GF-D8 (cell line): ENCODE measurements at regions not wholly inside any gene's neighbourhood (a gene's known extent, or its start where the extent isn't known, plus 50 kb on each side); places are given as distances from the start of the nearest gene placed in this dataset.
"Not testable (repeated sequence)": the region's sequence is repeated elsewhere in the genome, so short reads cannot be mapped to it uniquely, and the experiment has no call there.

Source experiments
- DNase-seq: peaks from one replicate; lab custom pipeline; 2025; lab: John Stamatoyannopoulos, UW

DNA sequence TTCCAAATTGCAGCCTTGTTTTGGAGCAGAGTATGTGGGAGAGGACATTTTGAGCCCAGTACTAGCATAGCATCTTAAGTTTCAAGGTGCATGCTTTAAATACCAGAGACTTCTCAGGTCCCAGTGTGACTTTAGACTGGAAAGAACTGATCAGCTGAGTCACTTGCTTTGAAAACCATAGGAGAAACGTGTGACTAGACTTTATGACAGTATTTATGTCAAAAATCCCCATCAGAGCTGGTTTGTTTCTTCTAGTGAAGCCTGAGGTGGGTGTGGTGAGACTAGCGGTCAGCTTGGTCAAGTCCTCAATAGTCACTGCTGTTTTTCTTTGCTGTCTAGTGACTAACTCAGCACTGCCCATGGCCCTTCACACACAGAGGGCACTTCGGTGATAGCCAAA lies 724.2 kb downstream of the GATA3 start:
- DNase-seq: no peak

DNA sequence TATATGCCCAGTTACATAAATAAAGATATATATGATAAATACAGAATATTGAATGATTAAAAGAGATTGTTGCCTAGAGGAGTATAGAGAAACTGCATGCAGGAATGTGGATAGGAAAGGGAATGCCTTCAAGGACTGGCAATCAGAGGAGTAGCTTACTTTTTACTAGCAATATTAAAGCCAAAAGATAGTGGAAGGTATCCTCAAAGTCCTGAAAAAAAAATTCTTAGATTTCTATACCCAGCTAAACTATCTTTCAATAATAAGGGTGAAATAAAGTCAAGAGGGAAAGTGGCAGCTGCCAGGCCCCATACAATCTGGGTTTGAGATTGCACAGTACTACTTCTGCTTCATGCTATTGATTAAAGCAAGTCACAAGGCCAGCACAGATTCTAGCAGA lies 733.2 kb downstream of the GATA3 start:
- no peak for DNase-seq

DNA sequence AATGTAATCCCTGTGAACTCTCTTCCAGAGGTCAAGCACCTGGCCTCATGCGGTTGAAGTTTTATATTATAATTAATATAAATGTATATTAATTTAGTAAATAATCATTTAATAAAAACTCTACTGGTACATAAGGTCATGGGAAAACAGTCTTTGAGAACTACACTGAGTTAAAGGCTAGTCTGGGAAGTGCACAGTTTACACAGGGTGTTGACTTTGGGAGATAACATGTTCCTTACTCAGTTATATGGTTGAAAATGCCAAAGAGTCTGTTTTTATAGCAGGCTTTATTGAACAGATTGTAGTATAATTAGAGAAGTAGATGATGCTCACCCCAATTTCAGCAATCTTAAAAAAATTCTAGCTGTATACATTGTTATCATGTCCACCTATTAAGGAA lies 735.9 kb downstream of the GATA3 start:
- DNase-seq: no peak

DNA sequence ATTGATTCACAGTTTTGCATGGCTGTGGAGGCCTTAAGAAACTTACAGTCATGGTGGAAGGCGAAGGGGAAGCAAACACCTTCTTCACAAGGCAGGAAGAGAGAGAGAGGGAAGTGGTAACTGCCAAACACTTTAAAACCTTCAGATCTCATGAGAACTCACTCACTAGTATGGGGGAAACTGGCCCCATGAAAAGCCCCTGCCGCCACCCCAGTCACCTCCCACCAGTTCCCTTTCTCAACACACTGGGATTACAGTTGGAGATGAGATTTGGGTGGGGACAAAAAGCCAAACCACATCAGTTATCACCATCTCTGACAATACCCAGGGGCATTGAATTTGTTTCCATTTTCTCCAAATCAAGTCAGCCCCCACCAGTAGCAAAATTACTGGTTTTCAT lies 740.4 kb downstream of the GATA3 start:
- DNase-seq: no peak

DNA sequence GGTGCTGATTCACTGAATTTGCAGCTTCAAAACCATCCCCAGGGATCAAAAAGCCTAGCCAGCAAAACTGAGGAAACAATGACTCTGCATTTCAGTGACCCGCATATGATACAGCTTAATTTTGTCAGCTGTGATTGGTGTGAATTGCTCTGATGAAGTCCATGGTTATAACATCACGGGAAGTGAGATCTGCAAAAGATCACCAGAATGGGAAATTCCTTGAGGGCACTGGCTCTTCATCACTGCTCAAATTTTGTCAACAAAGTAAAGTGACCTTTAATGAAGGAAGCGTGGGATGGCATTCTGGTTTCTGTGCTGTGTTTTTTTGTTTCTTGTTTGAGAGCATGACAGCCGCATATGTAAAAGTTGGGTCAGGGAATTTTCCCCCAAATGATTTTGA lies 745.9 kb downstream of the GATA3 start:
- no peak for DNase-seq

DNA sequence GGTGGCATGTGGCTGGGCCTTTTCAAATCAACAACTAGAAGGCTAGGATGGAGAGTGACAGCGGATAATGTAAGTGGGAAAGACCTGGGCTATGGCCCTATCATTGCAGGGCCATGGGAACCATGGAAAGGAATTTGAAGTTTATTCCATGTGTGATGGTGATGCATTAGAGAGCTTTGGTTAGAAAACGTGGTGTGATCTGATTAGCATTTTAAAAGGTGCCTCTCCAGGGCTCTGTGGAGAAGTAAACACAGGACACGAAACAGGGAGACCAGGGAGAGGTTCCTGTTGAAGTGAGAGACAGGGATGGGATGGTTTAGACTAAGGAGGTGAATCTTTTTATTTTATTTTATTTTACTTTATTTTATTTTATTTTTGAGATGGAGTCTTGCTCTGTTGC lies 749.5 kb downstream of the GATA3 start:
- no peak for DNase-seq

DNA sequence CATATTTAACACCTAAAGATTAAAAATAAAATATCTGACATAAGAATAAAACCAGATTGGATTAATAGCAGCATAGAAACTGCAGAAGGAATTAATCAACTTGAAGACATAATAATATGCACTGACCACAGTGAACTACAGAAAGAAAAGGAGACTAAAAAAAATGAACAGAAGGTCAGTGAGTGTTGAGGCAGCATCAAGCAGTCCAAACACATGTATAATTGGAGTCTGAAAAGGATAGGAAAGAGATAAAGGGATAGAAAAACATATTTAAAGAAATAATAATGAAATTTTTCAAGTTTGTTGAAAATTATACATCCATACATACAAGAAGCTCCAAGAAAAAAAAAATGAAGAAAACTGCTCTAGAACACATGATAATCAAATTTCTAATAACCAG lies 756.2 kb downstream of the GATA3 start:
- DNase-seq: no peak

DNA sequence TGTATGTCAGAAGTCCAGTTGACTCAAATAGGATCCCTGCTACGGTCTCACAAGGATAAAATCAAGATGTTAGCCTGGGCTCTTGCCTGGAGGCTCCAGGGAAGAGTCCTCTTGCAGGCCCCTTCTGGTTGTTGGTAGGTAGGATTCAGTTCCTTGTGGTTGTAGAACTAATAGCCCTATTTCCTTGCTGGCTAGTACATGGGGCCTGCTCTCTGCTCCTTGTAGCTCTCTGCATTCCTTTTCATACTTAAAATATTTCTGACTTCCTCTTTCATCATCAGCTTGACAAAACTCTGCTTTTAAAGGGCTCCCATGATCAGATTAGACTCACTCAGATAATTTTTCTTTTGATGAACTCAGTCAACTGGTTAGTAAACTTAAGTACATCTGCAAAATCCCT lies 756.7 kb downstream of the GATA3 start:
- no peak for DNase-seq

DNA sequence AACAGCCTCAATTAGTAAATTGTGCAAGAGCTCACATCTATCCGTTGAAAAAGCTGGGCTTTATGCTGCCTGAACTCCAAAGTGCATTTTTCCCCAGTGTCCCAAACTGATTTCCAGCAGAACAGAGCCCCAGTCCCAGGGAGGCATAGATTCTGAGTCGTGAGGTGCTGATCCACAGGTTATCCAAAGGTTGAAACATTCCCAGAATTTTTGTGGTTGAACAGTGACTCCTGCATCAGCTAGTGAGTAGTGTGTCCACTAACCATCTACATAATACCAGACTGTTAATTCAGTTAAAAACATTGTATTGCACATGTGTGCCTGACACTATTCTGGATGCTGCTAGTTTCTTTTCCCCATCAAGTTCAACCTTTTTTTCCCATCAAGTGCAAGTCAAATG lies 761.5 kb downstream of the GATA3 start:
- no peak for DNase-seq

DNA sequence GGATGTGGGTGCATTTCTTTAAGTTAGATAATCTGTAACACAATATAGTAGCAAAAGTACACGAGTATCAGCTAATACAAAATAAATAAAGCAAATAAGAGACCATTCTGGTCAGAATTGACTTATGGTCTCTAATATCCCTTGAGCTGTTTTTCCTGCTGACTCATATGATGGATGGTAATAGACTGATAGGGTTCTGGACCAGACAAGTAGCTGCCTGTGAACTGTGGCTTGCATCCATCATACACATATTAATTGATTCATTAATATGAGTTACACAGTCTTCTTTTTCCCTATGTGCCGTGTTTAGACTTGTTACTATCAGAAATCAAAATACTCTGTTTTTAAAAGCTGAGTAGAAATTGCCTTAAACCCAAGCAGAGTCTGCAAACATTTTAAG lies 762.8 kb downstream of the GATA3 start:
- no peak for DNase-seq

DNA sequence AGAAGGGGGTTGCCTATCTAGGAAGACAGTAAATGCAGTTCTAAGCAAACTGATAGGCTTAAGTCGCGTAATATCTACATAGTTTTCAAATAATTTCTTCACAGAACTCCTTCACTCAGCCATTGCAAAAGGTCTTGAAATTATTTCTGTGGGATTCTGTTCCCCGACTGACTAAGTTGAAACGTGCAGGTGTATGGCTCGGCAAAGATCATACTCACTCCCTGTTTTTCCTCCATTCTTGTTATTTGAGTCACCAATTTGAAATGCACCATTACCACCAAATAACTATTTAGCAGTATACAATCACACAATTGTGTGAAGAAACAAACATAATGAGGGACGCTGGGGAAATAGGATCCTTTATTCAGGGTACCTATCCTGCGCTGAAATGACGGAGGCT lies 771.1 kb downstream of the GATA3 start:
- DNase-seq: no peak

DNA sequence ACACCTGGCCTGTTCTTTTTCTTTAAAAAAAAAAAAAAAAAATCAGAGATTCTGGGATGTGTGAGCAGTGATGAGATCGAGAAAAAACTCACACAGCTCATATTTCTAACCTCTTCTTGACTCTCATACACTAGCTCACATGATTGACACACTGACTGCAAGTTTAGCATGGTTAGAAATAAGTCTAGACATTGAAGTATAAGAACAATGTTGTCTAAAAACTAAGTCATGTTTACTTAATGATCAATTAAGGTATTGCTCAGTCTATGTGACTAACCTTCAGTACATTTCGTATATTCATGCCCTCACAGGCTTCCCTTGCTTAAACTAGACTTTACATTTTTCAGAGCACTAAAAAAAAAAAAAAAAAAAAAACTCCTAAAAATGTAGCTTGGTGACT lies 775.1 kb downstream of the GATA3 start:
- no peak for DNase-seq

DNA sequence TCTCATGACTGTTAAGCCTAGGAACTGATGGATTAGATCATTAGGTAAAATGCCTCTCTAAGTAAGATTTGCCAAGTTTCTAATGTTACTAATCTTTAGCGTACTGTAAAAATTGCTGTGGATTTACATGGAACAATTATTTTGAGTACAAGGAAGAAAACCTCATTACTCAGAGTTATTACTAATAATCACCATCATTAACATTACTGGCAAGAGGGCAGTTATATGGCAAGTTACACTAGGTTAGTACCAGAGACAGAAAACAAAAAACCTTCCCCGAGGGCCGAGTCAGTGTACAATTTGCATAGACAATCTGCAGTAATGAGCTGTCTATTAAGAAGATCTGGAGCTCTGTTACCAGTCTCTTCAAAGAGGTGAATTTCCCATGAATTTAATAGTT lies 775.6 kb downstream of the GATA3 start:
- no peak for DNase-seq

DNA sequence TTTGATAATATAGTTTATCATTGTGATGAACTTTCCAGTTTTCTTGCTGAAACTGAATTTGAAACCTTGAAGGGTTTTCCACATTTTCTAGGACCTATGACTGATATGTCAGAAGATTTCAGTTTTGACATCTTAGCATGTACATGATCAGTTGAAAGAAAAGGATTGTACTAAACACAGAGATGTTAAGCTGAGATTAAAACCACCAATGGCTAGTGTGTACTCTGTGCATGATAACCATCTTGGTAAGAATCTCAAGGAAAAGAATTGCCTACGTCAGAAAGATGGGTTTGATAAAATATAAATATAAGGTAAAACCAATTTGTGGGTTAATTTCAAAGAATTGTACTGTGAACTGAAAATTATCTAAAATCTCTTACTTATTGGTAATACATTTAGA lies 776.4 kb downstream of the GATA3 start:
- DNase-seq: no peak

DNA sequence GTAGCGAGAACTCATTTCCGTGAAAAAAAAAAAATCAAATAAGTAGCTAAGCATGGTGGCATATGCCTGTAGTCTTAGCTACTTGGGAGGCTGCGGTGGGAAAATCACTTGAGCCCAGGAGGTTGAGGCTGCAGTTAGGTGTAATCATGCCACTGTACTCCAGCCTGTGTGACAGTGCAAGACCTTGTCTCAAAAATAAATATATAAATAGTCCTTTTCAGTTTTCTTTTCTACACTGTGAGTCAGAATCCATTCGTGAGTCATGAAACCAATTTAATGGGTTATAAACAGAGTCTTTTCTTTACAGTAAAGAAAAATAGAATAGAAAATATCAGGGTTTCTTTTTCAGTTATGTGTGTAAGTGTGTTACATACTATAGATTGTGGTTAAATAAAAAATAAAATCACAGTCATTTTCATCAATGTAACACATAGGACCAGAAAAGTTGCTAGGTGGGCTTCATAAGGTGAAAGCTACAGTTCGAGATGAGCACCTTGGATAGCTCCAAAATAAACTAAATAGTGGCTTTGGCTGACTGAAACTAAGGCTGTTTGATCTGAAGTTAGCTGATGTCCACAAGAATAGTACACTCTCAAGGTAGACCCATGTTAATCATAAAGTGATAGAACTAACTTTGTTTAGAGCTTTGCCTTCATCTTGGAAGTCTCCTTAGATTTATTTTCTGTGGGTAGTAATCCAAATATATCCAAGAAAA lies 781.1 kb downstream of the GATA3 start:
- DNase-seq: no peak

DNA sequence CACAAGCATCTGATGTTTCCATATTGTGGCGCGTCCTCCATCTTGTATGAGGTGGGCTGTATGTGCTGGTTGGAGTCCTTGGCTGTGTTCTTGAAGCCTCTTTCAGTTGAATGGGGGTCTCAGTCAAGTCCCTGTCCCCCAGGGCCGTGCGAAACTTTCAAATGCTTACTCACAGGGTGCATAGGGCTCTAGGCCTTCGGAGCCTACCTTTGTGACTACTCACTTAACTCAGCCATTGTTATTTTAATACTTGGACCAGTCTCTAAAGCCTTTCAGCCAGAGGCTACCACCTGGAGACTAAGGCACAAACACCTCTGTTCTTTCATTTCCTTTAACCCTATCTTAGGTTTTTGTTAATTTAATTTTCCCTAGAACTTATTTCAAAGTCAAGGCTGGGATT lies 785.9 kb downstream of the GATA3 start:
- DNase-seq: no peak

DNA sequence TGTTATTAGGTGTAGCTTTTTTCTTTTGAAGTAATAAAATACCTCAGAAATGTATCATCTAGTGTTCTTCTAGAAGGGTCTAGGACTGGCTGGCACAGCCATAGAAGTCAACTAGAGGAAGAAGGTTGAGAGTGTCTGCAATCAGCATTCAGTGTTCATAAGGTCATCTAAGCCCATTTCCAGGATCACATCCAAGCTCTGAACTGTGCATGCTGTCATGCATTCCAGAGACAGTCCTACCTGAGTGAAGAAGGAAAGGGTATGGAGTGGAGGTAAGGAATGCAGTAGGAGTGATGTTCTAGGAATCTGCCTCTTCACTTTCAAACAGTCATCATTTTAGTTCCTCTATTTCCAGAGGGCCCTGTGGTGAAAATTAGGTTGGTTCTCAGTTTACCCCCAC lies 789.7 kb downstream of the GATA3 start:
- DNase-seq: no peak

DNA sequence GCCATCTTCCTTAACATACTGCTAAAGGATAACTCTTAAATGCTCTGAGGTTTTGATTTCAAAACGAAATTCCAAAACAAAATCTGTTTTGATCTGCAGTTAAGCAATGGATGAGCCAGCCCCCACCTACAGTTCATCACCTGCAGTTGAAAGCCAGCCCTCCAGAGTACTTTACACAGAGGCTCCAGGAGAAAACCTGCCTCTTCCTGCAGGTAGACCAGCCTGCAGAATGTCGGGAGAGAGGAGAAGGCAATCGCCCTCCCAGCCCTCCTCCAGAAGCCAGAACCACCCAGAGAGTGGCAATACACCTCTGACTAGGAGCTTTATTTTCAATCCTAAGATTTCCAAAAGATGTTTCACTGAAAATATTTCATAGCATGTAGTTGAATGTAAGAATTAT lies 798.1 kb downstream of the GATA3 start:
- DNase-seq: no peak

DNA sequence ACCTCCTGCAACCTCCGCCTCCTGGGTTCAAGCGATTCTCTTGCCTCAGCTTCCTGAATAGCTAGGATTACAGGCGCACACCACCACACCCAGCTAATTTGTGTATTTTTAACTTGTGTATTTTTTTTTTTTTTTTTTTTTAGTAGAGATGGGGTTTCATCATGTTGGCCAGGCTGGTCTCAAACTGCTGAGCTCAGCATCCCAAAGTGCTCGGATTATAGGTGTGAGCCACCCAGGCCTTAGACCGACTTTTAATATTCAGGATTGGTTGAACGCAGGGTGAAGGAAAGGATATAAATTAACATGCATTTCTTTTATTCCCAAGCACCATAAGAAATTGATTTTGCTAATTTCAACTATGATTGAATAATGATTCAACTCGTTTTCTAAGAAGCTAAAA lies 798.6 kb downstream of the GATA3 start:
- DNase-seq: no peak

DNA sequence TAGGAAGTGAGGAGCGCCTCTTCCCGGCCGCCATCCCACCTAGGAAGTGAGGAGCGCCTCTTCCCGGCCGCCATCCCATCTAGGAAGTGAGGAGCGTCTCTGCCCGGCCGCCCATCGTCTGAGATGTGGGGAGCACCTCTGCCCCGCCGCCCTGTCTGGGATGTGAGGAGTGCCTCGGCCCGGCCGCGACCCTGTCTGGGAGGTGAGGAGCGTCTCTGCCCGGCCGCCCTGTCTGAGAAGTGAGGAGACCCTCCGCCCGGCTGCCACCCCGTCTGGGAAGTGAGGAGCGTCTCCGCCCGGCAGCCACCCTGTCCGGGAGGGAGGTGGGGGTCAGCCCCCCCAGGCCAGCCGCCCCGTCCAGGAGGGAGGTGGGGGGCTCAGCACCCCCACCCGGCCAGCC lies 814.4 kb downstream of the GATA3 start:
- DNase-seq: not testable (repeated sequence)

DNA sequence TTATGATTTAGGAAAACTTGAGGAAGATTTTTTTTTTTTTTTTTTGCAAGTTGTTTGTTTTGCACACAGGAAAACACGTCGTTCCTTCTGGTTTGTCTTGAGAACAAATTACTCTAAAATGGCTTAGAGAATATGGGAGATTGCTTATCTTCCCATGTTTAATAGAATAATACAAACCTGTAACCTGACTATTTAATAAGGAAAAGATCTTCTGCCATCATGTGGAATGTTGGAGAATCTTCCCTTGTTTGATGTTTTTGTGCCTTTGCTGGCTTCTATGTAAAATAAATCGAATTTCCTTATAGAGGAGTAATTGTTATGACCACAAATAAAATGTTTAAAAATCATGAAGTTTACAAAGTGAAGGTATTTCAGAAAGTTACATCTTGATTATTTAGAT lies 818.8 kb downstream of the GATA3 start:
- no peak for DNase-seq

DNA sequence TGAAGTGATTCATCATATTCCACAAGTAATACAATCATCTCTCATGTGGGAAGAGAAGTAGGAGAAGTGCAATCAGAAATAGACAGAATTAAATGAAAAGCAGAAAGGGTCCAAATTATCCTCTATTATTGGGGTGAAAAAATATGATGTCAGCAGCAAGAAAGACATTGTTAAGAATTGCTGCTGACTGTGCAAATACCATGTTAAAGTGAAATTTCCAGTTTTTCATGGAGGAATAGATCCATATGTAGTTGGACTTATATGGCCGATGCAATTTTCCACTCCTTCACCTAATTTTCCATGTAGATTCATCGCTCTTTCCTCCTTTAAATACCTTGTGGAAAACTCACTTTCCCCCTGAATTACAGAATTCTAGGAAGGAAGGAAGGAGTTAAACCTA lies 819.8 kb downstream of the GATA3 start:
- no peak for DNase-seq

DNA sequence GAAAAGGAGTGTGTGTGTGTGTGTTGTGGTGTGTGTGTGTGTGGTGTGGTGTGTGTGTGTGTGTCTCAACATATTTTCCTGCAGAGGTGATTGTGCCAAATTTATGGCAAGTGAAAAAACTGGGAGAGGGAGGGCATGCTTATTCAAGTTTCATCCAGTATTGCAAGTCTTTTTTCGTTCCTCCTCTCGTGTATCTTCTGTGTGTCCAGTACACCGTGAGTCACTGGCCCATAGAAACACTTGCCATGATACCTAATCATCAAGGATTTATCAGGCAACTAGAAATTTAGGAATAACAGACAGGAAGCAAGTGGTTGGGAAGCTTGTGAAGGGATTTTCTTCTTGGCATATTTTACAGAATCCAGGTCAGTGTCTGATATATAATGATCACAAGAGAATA lies 820.5 kb downstream of the GATA3 start:
- no peak for DNase-seq

DNA sequence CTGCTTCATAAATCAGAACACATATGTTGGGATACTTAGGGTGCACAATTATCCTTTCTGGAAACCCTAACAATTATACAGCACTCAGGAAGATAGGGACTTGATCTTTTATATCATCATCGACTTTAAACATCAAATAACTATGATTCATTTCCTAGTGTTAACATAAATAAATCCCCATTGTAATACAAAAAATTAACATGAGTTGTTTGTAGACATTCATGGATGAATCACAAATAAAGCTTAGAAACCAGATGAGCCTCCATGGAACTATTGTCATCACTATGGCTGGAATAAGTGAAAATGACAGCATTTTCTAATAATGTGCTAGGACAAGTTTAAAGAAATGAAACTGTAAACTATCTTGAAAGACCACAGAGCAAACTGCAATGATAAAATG lies 821.7 kb downstream of the GATA3 start:
- DNase-seq: no peak

DNA sequence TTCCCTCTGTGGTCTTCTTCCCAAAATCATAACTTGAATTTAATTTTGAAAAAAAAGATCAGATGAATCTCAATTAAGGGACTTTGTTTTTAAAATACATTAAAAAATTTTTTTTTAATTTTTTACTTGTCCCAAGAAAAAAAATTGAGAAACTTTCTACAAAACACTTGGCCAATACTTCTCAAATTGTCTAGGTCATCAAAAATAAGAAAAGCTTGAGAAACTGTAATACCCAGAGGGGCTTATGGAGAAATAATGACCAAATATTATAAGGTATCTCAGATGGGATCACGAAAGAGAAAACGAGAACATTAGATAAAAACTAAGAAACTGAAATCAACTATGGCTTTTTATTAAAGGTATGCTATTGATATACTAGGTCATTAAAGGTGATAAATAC lies 835.0 kb downstream of the GATA3 start:
- no peak for DNase-seq
